ENCODE measurements at regions not wholly inside any gene's neighbourhood (a gene's known extent, or its start where the extent isn't known, plus 50 kb on each side); places are given as distances from the start of the nearest gene placed in this dataset.

DNA sequence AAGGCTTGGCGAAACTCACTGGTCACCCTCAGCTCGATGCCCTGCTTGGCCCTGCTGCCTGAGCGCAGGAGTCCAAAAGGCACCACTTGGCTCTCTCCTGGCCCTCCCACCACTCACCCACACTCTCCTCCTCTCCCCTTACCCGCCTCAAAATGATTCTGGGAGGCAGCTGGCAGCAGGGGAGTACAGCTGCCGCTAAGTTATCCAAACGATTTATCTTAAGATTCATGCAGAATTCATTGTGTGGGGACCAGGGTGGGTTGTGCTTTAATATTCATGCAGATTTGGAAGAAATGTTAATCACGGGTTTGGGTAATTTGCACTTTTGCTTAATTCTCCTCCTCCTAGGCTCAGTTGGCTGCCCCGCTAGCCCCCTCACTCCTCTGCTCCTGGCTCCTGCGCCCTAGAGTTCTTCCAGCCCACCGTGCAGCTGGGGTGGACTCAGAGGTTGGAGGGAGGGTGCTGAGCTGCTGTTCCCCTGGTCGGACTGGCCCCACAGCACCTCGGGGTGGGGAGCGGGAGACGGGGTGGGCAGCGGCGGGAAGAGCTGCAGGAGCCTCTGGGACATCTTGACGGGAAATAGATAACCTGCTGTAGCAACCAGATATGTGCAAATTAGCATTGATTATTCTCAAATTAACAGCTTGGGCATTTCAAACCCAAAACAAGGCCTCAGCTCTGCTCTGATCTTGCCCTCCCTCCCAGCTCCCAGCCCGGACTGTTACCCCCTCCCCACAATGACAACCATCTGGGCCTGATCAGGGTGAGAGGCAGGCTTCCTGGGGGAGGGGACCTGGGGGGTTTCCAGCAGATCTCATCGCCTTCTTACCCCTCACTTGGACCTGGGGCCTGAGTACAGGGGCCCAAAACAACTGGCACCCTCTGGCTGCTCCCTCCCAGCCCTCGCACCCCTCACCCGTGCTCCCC is 122.6 kb upstream of the RPL38 start:
- TF ChIP-seq, protein P1, sequence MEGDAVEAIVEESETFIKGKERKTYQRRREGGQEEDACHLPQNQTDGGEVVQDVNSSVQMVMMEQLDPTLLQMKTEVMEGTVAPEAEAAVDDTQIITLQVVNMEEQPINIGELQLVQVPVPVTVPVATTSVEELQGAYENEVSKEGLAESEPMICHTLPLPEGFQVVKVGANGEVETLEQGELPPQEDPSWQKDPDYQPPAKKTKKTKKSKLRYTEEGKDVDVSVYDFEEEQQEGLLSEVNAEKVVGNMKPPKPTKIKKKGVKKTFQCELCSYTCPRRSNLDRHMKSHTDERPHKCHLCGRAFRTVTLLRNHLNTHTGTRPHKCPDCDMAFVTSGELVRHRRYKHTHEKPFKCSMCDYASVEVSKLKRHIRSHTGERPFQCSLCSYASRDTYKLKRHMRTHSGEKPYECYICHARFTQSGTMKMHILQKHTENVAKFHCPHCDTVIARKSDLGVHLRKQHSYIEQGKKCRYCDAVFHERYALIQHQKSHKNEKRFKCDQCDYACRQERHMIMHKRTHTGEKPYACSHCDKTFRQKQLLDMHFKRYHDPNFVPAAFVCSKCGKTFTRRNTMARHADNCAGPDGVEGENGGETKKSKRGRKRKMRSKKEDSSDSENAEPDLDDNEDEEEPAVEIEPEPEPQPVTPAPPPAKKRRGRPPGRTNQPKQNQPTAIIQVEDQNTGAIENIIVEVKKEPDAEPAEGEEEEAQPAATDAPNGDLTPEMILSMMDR (IDR thresholded peaks at IDR 0.05; ENCODE audit: control extremely low read depth, extremely low read depth, low read depth, missing control alignments) = no peak
- CTCF ChIA-PET = interaction anchor here (1.7 kb wide), 1 partner anchor 9 kb away, joined by 5 read pairs; no protein-coding TSS in a partner anchor
- POLR2A ChIA-PET = no interaction called here
- no peak for DNase-seq (ENCODE audit: extremely low spot score)

DNA sequence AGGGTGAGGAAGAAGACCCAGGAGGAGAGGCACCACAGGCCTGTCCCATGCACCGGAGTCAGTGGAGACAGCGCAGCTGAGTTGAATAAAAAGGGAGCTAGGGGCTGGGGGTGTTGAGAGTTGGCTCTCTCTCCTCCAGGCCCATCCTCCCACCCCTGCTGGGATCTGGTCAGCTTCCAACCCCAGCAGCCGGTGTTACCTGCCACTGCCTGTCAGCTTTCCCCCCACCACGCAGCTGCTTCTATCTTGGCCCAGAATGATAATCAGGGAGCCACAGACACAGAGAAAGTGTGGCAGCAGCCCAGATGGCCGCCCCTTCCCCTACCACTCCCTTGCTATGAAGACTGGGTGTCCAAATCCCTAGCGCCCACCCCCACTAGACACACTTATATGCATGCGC is 120.6 kb upstream of the RPL38 start:
- TF ChIP-seq, protein P1 (IDR thresholded peaks at IDR 0.05; ENCODE audit: control extremely low read depth, extremely low read depth, low read depth, missing control alignments) = no peak
- POLR2A ChIA-PET = no interaction called here
- CTCF ChIA-PET = no interaction called here
- DNase-seq (ENCODE audit: extremely low spot score) = no peak

DNA sequence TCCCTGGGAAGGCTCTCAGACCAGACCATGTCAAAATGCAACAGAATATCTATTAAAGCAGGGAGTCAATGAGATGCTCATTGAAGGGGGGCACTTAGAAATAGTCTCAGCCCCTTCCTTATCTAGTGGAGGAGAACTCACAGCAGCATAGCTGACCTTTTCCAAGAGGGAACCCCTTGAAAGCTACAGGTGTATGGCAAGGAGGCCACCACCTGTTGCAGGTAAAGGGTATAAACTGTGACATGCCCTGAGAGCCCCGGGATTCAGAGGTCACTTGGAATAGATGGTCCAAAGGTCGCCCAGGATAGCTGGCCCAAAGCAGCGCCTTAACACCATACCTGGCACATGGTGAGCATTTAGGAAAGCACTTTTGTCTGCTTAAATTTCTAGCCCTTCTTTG is 120.2 kb upstream of the RPL38 start:
- CTCF ChIA-PET = no interaction called here
- TF ChIP-seq, protein P1 (IDR thresholded peaks at IDR 0.05; ENCODE audit: control extremely low read depth, extremely low read depth, low read depth, missing control alignments) = no peak
- POLR2A ChIA-PET = no interaction called here
- DNase-seq (ENCODE audit: extremely low spot score) = no peak

DNA sequence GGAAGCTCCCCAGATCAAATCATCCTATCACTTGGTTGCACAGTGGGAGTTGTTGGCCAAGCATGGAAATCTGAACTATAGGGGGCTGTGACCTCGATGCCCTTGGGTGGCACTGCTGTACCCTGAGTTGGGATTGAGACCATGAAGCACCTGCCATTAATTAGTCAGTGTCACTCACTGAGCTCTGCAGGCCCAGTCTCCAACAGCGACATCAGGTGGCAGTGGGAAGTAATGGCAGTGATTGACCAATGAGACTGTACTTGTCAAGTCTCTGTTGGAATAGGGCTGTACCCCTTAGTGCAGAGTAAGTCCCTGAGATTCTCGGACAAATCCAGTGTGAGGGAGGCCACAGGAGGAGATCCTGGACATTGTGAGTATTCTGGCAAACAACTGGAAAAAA is 118.0 kb upstream of the RPL38 start:
- DNase-seq (ENCODE audit: extremely low spot score) = no peak
- CTCF ChIA-PET = interaction anchor here (0.9 to 1.8 kb wide), 5 partner anchors 9 to 114 kb away, joined by 3 to 7 read pairs (median 3); no protein-coding TSS in a partner anchor
- TF ChIP-seq, protein P1 (IDR thresholded peaks at IDR 0.05; ENCODE audit: control extremely low read depth, extremely low read depth, low read depth, missing control alignments) = no peak
- POLR2A ChIA-PET = no interaction called here

DNA sequence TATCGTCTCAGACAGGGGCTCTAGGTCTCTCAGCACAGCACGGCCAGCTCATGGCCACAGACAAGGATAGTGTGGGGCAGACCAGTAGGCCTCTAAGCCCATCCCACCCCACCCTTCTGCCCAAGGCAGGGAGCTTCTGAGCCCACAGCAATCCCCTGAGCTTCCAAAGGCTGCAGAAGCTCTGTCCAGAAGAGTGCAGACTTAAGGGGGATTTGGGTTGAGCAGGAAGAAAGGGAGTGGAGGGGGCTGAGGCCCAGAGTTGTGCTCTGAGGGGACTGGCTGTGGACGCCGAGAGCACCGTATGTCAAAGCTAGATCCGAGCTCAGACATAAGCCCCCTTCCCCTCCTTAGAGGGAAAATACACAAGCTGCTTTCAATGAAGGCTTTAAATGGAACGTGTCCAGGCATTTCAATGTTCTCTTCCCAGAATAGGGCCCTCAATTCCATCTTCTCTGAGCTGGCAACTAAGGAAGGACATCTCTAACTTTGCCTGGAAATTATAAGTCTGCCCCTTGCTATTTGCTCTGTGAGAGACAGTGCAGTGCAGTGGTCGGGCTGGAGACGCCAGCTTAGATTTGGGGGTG is 116.4 kb upstream of the RPL38 start:
- TF ChIP-seq, protein P1 (IDR thresholded peaks at IDR 0.05; ENCODE audit: control extremely low read depth, extremely low read depth, low read depth, missing control alignments) = no peak
- CTCF ChIA-PET = interaction anchor here (1.1 to 1.8 kb wide), 3 partner anchors 13 to 86 kb away, joined by 3 to 4 read pairs (median 4); no protein-coding TSS in a partner anchor
- DNase-seq (ENCODE audit: extremely low spot score) = no peak
- POLR2A ChIA-PET = interaction anchor here (0.5 kb wide), 1 partner anchor 73 kb away, joined by 3 read pairs; no protein-coding TSS in a partner anchor

DNA sequence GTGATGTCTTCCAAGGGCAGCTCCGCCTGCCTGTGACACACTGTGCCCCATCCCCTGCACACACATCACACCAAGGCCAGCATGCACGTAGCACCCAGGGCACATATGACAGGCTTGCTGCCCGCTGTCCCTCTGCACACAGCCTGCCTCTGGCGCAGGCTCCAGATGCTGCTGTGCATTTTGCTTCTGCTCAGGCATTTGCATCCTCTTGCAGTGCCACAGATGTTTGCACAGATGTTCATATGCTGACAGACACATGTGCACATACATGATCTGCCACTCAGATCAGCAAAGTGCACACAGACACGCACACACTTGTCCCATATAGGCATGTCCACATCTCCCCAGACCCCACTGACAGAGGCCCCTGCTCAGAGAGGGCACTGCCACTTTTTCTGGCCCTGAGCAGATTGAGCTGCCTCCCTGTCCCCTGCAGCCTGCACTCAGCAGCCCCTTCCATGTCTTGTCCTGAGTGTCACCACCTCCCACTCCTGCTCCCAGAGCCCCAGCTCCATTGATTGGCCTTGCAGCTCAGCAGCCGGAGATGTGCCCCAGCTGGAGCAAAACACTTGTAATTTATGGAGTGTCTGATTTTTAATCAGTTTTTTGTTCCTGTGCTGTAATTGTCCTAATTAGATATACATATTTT is 115.1 kb upstream of the RPL38 start:
- ChIA-PET POLR2A (no interaction called here), CTCF (no interaction called here)
- no peak for DNase-seq (ENCODE audit: extremely low spot score)
- TF ChIP-seq, protein P1 (IDR thresholded peaks at IDR 0.05; ENCODE audit: control extremely low read depth, extremely low read depth, low read depth, missing control alignments) = no peak

Data from GM10248 (cell line).